ENCODE measurements at regions not wholly inside any gene's neighbourhood (a gene's known extent, or its start where the extent isn't known, plus 50 kb on each side); places are given as distances from the start of the nearest gene placed in this dataset.

DNA sequence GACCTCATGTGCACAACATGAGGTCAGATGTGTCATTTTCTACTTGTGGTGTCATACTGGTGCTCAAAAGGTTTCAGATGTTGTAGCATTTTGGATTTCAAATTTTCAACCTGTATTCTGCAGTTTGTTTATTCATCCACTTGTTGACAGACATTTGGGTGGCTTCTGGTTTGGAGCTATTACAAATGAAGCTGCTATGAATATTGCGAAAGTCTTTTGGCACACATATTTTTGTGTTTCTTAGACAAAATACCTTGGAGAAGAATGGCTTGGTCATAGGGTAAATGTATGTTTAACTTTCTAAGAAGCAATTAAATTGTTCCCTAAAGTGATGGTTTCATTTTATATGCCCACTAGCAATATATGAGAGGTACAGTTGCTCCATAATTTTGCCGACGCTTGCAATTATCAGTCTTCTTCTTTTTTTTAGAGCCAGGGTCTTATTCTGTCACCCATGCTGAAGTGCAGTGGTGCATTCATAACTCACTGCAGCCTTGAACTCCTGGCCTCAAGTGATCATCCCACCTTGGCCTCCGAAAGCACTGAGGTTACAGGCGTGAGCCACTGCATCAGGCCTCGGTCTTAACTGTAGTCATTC is 70.7 kb upstream of the TRPC7 start:
- Histone ChIP-seq H3K36me3 (no peaks in the 10 kb centered on the region), H3K27ac (no peak overlapping the region), H3K9me3 (no peaks in the 10 kb centered on the region), H3K4me1 (no peaks in the 10 kb centered on the region), H3K27me3 (no peaks in the 10 kb centered on the region), H3K4me3 (no peak overlapping the region)
- intact Hi-C loops (cut with DNase I; ENCODE audit: low total_unique reads) = no loop called here
- TF ChIP-seq POLR2AphosphoS5 (IDR thresholded peaks at IDR 0.05) (no peak), POLR2A (IDR thresholded peaks at IDR 0.05) (no peak)
- TF ChIP-seq, protein P1, sequence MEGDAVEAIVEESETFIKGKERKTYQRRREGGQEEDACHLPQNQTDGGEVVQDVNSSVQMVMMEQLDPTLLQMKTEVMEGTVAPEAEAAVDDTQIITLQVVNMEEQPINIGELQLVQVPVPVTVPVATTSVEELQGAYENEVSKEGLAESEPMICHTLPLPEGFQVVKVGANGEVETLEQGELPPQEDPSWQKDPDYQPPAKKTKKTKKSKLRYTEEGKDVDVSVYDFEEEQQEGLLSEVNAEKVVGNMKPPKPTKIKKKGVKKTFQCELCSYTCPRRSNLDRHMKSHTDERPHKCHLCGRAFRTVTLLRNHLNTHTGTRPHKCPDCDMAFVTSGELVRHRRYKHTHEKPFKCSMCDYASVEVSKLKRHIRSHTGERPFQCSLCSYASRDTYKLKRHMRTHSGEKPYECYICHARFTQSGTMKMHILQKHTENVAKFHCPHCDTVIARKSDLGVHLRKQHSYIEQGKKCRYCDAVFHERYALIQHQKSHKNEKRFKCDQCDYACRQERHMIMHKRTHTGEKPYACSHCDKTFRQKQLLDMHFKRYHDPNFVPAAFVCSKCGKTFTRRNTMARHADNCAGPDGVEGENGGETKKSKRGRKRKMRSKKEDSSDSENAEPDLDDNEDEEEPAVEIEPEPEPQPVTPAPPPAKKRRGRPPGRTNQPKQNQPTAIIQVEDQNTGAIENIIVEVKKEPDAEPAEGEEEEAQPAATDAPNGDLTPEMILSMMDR (IDR thresholded peaks at IDR 0.05) = no peak
- DNase-seq (ENCODE audit: low spot score in 2 of 2) = no peak

DNA sequence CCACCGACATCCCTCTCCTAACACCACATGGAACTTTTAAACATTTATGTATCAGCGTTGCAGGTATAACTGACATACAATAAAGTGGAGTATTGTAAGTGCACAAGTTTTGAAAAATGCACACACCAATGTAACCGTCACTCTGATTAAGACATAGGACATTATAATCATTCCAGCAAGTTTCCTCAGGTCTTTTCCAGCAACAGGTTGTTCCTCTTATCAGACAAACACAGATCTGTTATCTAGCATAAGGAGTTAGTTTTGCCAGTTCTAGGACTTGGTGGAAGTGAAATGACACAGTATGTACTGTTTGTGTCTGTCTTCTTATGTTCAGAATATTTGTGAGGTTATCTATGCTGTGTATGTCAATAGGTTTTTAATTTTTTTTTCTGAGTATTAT is 69.5 kb upstream of the TRPC7 start:
- no peak overlapping the region for H3K27ac ChIP-seq
- no peaks in the 10 kb centered on the region for H3K9me3 ChIP-seq
- no peak overlapping the region for H3K4me3 ChIP-seq
- TF ChIP-seq POLR2AphosphoS5 (IDR thresholded peaks at IDR 0.05) (no peak), POLR2A (IDR thresholded peaks at IDR 0.05) (no peak)
- TF ChIP-seq, protein P1 (IDR thresholded peaks at IDR 0.05) = no peak
- intact Hi-C loops (cut with DNase I; ENCODE audit: low total_unique reads) = no loop called here
- DNase-seq (ENCODE audit: low spot score in 2 of 2) = no peak
- no peaks in the 10 kb centered on the region for H3K27me3 ChIP-seq
- H3K36me3 ChIP-seq = no peaks in the 10 kb centered on the region
- no peaks in the 10 kb centered on the region for H3K4me1 ChIP-seq

DNA sequence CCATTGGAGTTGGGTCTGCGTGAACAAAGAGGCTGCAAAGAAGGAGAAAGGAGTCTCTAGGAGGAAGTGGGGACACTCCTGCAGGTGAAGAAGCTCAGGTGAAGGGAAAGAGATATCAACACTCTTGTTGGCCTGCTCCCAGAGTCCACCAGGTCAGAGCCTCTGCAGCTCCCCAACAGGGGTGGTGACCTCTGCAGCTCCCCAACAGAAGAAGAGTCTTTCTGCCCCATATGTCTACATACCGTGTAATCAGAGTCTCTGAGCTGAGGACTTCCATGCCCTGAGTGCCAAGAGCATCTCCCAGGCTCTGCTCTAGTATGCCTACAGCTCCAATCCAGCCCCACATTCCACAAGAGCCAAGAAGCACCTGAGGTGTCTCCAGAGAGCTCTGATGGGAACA is 67.4 kb upstream of the TRPC7 start:
- H3K9me3 ChIP-seq = no peaks in the 10 kb centered on the region
- intact Hi-C loops (cut with DNase I; ENCODE audit: low total_unique reads) = no loop called here
- no peaks in the 10 kb centered on the region for H3K4me1 ChIP-seq
- TF ChIP-seq POLR2AphosphoS5 (IDR thresholded peaks at IDR 0.05) = no peak
- TF ChIP-seq, protein P1 (IDR thresholded peaks at IDR 0.05) = no peak
- H3K27me3 ChIP-seq = no peaks in the 10 kb centered on the region
- H3K27ac ChIP-seq = no peak overlapping the region
- no peaks in the 10 kb centered on the region for H3K36me3 ChIP-seq
- no peak overlapping the region for H3K4me3 ChIP-seq
- DNase-seq (ENCODE audit: low spot score in 2 of 2) = no peak

GRCh38 chr5:136430081-136430480 is 64.7 kb upstream of the TRPC7 start:
- no peaks in the 10 kb centered on the region for H3K9me3 ChIP-seq
- H3K36me3 ChIP-seq = no peaks in the 10 kb centered on the region
- no peak for DNase-seq (ENCODE audit: low spot score in 2 of 2)
- H3K4me1 ChIP-seq = no peaks in the 10 kb centered on the region
- intact Hi-C loops (cut with DNase I; ENCODE audit: low total_unique reads) = no loop called here
- no peak overlapping the region for H3K4me3 ChIP-seq
- no peaks in the 10 kb centered on the region for H3K27me3 ChIP-seq
- no peak for TF ChIP-seq POLR2AphosphoS5 (IDR thresholded peaks at IDR 0.05)
- TF ChIP-seq, protein P1 (IDR thresholded peaks at IDR 0.05) = no peak
- no peak for TF ChIP-seq POLR2A (IDR thresholded peaks at IDR 0.05)
- no peak overlapping the region for H3K27ac ChIP-seq

GRCh38 chr5:136427426-136427825 is 62.1 kb upstream of the TRPC7 start:
- no peaks in the 10 kb centered on the region for H3K27me3 ChIP-seq
- intact Hi-C loops (cut with DNase I; ENCODE audit: low total_unique reads) = no loop called here
- no peaks in the 10 kb centered on the region for H3K36me3 ChIP-seq
- H3K4me1 ChIP-seq = no peaks in the 10 kb centered on the region
- TF ChIP-seq POLR2A (IDR thresholded peaks at IDR 0.05) (no peak), POLR2AphosphoS5 (IDR thresholded peaks at IDR 0.05) (no peak)
- TF ChIP-seq, protein P1 (IDR thresholded peaks at IDR 0.05) = no peak
- H3K9me3 ChIP-seq = no peaks in the 10 kb centered on the region
- H3K4me3 ChIP-seq = no peak overlapping the region
- no peak overlapping the region for H3K27ac ChIP-seq
- no peak for DNase-seq (ENCODE audit: low spot score in 2 of 2)
